OCI-LY1 (cell line): ENCODE measurements at regions not wholly inside any gene's neighbourhood (a gene's known extent, or its start where the extent isn't known, plus 50 kb on each side); places are given as distances from the start of the nearest gene placed in this dataset.

Experiments used
- H2AFZ ChIP-seq: fragments of 200-600 bp; sonication (generic), shearing (Covaris generic); 2 replicates; pipeline ENCODE4 v1.6.0; 2014; ENCODE audit warnings: antibody characterized with exemption, mild to moderate bottlenecking, low read length
- H3F3A ChIP-seq: fragments of 200-600 bp; sonication (generic), shearing (Covaris generic); 2 replicates; pipeline ENCODE4 v1.6.0; 2014; ENCODE audit warnings: mild to moderate bottlenecking, antibody characterized with exemption, low read length, moderate library complexity; ENCODE audit not compliant: insufficient read depth
- H3K27ac ChIP-seq: fragments of 200-600 bp; sonication (generic); 2 replicates; pipeline ENCODE4 v1.5.1; 2014; ENCODE audit warnings: low read length, mixed run types, mild to moderate bottlenecking, low read depth; ENCODE audit not compliant: poor library complexity, severe bottlenecking
- H3K27me3 ChIP-seq: fragments of 200-600 bp; sonication (generic); 2 replicates; pipeline ENCODE4 v1.6.0; 2014; ENCODE audit warnings: antibody characterized with exemption, mild to moderate bottlenecking, low read length, moderate library complexity; ENCODE audit not compliant: insufficient read depth
- H3K36me3 ChIP-seq: fragments of 200-600 bp; sonication (generic); 2 replicates; pipeline ENCODE4 v1.6.1; 2014; ENCODE audit warnings: mild to moderate bottlenecking, antibody characterized with exemption, low read length, moderate library complexity, mixed read lengths; ENCODE audit not compliant: insufficient read depth
- H3K4me1 ChIP-seq: fragments of 200-600 bp; sonication (generic); 2 replicates; pipeline ENCODE4 v1.5.1; 2014; ENCODE audit warnings: mild to moderate bottlenecking, low read length, moderate library complexity; ENCODE audit not compliant: insufficient read depth, severe bottlenecking
- H3K4me2 ChIP-seq: fragments of 200-600 bp; sonication (generic), shearing (Covaris generic); 2 replicates; pipeline ENCODE4 v1.6.1; 2014; ENCODE audit warnings: low read length
- H3K4me3 ChIP-seq: fragments of 200-600 bp; sonication (generic); 2 replicates; pipeline ENCODE4 v1.5.1; 2014; ENCODE audit warnings: low read length, low read depth, mild to moderate bottlenecking, mixed read lengths; ENCODE audit not compliant: poor library complexity, severe bottlenecking
- H3K79me2 ChIP-seq: fragments of 200-600 bp; shearing (Covaris generic); 2 replicates; pipeline ENCODE4 v1.6.1; 2016; ENCODE audit warnings: mixed run types, low read length, mixed read lengths; ENCODE audit not compliant: insufficient read depth
- H3K9ac ChIP-seq: fragments of 200-600 bp; sonication (generic), shearing (Covaris generic); 2 replicates; pipeline ENCODE4 v1.6.1; 2014; ENCODE audit warnings: mild to moderate bottlenecking, low read length, mixed read lengths
- H3K9me2 ChIP-seq: fragments of 200-600 bp; sonication (generic), shearing (Covaris generic); 2 replicates; pipeline ENCODE4 v1.6.1; 2014; ENCODE audit warnings: low read depth, mild to moderate bottlenecking, low read length, mixed read lengths
- H3K9me3 ChIP-seq: fragments of 200-600 bp; shearing (Covaris generic); 2 replicates; pipeline ENCODE4 v1.6.1; 2014; ENCODE audit warnings: low read length, mixed read lengths
- H4K20me1 ChIP-seq: fragments of 200-600 bp; sonication (generic), shearing (Covaris generic); 2 replicates; pipeline ENCODE4 v1.6.0; 2016; ENCODE audit warnings: mild to moderate bottlenecking, low read length; ENCODE audit not compliant: insufficient read depth
- CTCF ChIP-seq: fragments of 200-600 bp; sonication (generic), shearing (Covaris generic); IDR thresholded peaks from 2 replicates; pipeline ENCODE4 v1.5.1; 2017; ENCODE audit warnings: mild to moderate bottlenecking, antibody characterized with exemption, low read length, moderate library complexity, mixed read lengths
- EZH2 ChIP-seq: fragments of 200-600 bp; sonication (generic), shearing (Covaris generic); IDR thresholded peaks from 2 replicates; pipeline ENCODE4 v1.8.0; 2017; ENCODE audit warnings: borderline replicate concordance, mixed run types, mild to moderate bottlenecking, antibody characterized with exemption, low read length, moderate library complexity, mixed read lengths

DNA sequence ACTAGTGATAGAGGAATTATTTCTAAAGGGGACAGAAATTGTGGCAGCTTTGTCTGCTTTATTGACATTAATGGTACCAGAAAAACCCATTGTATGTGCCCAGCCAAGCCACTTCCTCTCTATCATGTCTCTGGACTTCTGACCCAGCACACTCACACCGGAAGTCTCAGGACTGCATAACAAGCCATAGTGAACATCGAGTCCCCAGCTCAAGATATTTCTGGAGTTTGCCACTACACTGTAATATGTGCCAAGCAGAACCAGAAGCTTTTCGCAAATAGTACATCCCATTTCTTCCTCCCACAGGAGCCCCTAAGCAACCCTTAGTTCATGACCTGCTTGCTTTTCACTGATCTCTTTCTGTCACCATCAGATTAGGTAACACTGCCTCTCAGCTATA is 187.4 kb upstream of the GHR start:
- no peak overlapping the region for H2AFZ ChIP-seq
- no peaks in the 10 kb centered on the region for H3K79me2 ChIP-seq
- no peaks in the 10 kb centered on the region for H3K9me3 ChIP-seq
- H4K20me1 ChIP-seq, result no peaks in the 10 kb centered on the region
- H3K9ac ChIP-seq, result no peak overlapping the region
- H3K4me3 ChIP-seq, result no peak overlapping the region
- no peaks in the 10 kb centered on the region for H3K36me3 ChIP-seq
- no peak overlapping the region for H3K27ac ChIP-seq
- no peaks in the 10 kb centered on the region for H3F3A ChIP-seq
- no peaks in the 10 kb centered on the region for H3K27me3 ChIP-seq
- no peak for TF ChIP-seq CTCF
- no peak for TF ChIP-seq EZH2
- H3K9me2 ChIP-seq, result no peaks in the 10 kb centered on the region
- H3K4me1 ChIP-seq, result no peaks in the 10 kb centered on the region
- no peak overlapping the region for H3K4me2 ChIP-seq

GRCh38 chr5:42241636-42242035 is 181.6 kb upstream of the GHR start:
- Histone ChIP-seq H3K9ac (no peak overlapping the region), H3K9me2 (no peaks in the 10 kb centered on the region), H2AFZ (no peak overlapping the region), H3K9me3 (no peaks in the 10 kb centered on the region), H3K27me3 (no peaks in the 10 kb centered on the region), H3K27ac (no peak overlapping the region), H3K36me3 (no peaks in the 10 kb centered on the region), H3K4me2 (no peak overlapping the region), H3F3A (no peaks in the 10 kb centered on the region), H3K4me1 (no peaks in the 10 kb centered on the region), H4K20me1 (no peaks in the 10 kb centered on the region), H3K79me2 (no peaks in the 10 kb centered on the region), H3K4me3 (no peak overlapping the region)
- TF ChIP-seq EZH2 (no peak), CTCF (no peak)

DNA sequence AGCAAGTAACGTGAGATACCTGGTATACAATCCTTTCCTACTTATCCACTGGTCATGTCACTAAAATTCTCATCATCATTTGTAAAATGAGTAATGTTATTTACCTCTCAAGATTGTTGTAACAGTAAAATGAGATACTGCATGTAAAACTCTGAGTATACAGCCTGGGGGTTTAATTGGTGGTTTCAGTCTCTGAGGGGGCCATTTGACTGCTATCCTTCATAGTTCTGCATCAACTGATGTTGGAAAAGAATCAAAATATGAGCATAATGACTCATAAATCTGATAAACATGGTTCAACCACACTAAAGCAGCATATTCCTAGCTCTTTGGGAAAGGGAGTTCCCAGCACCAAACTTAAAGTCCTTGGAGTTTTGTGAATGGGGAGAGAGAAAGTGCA is 181.0 kb upstream of the GHR start:
- H3K36me3 ChIP-seq, result no peaks in the 10 kb centered on the region
- H3K4me3 ChIP-seq, result no peak overlapping the region
- no peak overlapping the region for H3K4me2 ChIP-seq
- H3K9ac ChIP-seq, result no peak overlapping the region
- H3K27me3 ChIP-seq, result no peaks in the 10 kb centered on the region
- no peaks in the 10 kb centered on the region for H3F3A ChIP-seq
- no peaks in the 10 kb centered on the region for H3K9me2 ChIP-seq
- H4K20me1 ChIP-seq, result no peaks in the 10 kb centered on the region
- H3K9me3 ChIP-seq, result no peaks in the 10 kb centered on the region
- H3K4me1 ChIP-seq, result no peaks in the 10 kb centered on the region
- no peak overlapping the region for H2AFZ ChIP-seq
- H3K27ac ChIP-seq, result no peak overlapping the region
- H3K79me2 ChIP-seq, result no peaks in the 10 kb centered on the region
- no peak for TF ChIP-seq CTCF
